RKO (cell line): ENCODE measurements at regions not wholly inside any gene's neighbourhood (a gene's known extent, or its start where the extent isn't known, plus 50 kb on each side); places are given as distances from the start of the nearest gene placed in this dataset.
"Not testable (repeated sequence)": the region's sequence is repeated elsewhere in the genome, so short reads cannot be mapped to it uniquely, and the experiment has no call there.

Experiments used
- DNase-seq: peaks from one replicate; pipeline ENCODE4 v3.0.0-alpha.2; 2016; ENCODE audit warnings: low spot score

GRCh38 chr12:23083267-23083666 is 458.3 kb downstream of the ETNK1 start:
- peak; percentile 74 for DNase-seq

GRCh38 chr12:23084236-23084995 is 459.4 kb downstream of the ETNK1 start:
- peak; percentile 92 for DNase-seq

GRCh38 chr12:23088594-23088993 is 463.6 kb downstream of the ETNK1 start:
- no peak for DNase-seq

- DNase-seq = peak; percentile 3
Observed at GRCh38 chr12:23093488-23093887, 468.5 kb downstream of the ETNK1 start.

GRCh38 chr12:23096321-23096720 is 471.4 kb downstream of the ETNK1 start:
- DNase-seq = no peak

- DNase-seq = no peak
Observed at GRCh38 chr12:23098110-23098509, 473.1 kb downstream of the ETNK1 start.

GRCh38 chr12:23098517-23098916 is 473.5 kb downstream of the ETNK1 start:
- no peak for DNase-seq

GRCh38 chr12:23099104-23099503 is 474.1 kb downstream of the ETNK1 start:
- DNase-seq = no peak

- DNase-seq = no peak
Observed at GRCh38 chr12:23099604-23100003, 474.6 kb downstream of the ETNK1 start.

GRCh38 chr12:23108957-23109356 is 484.0 kb downstream of the ETNK1 start:
- DNase-seq = no peak

GRCh38 chr12:23113781-23114180 is 488.8 kb downstream of the ETNK1 start:
- DNase-seq = no peak

- no peak for DNase-seq
Observed at GRCh38 chr12:23115984-23116383, 491.0 kb downstream of the ETNK1 start.

- DNase-seq = no peak
Observed at GRCh38 chr12:23126794-23127193, 501.8 kb downstream of the ETNK1 start.

GRCh38 chr12:23127701-23128100 is 502.7 kb downstream of the ETNK1 start:
- DNase-seq = no peak

GRCh38 chr12:23128462-23128861 is 503.5 kb downstream of the ETNK1 start:
- DNase-seq = no peak

- no peak for DNase-seq
Observed at GRCh38 chr12:23132357-23132756, 507.4 kb downstream of the ETNK1 start.

GRCh38 chr12:23133471-23133870 is 508.5 kb downstream of the ETNK1 start:
- DNase-seq = no peak

- DNase-seq = peak; percentile 42
Observed at GRCh38 chr12:23139026-23139425, 514.1 kb downstream of the ETNK1 start.

GRCh38 chr12:23140710-23141109 is 515.7 kb downstream of the ETNK1 start:
- DNase-seq = no peak

- DNase-seq = no peak
Observed at GRCh38 chr12:23141335-23141734, 516.4 kb downstream of the ETNK1 start.

GRCh38 chr12:23146070-23146469 is 521.1 kb downstream of the ETNK1 start:
- not testable (repeated sequence) for DNase-seq

- DNase-seq = no peak
Observed at GRCh38 chr12:23168459-23168858, 543.5 kb downstream of the ETNK1 start.

- no peak for DNase-seq
Observed at GRCh38 chr12:23169012-23169695, 544.2 kb downstream of the ETNK1 start.

- DNase-seq = no peak
Observed at GRCh38 chr12:23169696-23170013, 544.7 kb downstream of the ETNK1 start.
